WI38 (cell line): ENCODE measurements at regions not wholly inside any gene's neighbourhood (a gene's known extent, or its start where the extent isn't known, plus 50 kb on each side); places are given as distances from the start of the nearest gene placed in this dataset.

ENCODE experiments used
- H3K4me3 ChIP-seq: 2 replicates; pipeline ENCODE4 v1.5.1; 2011; ENCODE audit warnings: low read depth, mild to moderate bottlenecking, control low read depth, low read length
- CTCF ChIP-seq: IDR thresholded peaks from 2 replicates; pipeline ENCODE4 v1.5.1; 2012; ENCODE audit warnings: low read depth, mild to moderate bottlenecking, control low read depth, low read length

- no peak for TF ChIP-seq CTCF
- no peak overlapping the region for H3K4me3 ChIP-seq
These were observed 2353.8 kb downstream of the MAT2B start for GRCh38 chr5:165859251-165859650.

GRCh38 chr5:165863239-165863638 lies 2357.8 kb downstream of the MAT2B start:
- H3K4me3 ChIP-seq: no peak overlapping the region
- TF ChIP-seq CTCF: no peak

- no peak for TF ChIP-seq CTCF
- H3K4me3 ChIP-seq: no peak overlapping the region
These were observed 2365.9 kb downstream of the MAT2B start for GRCh38 chr5:165871291-165871690.

- no peak overlapping the region for H3K4me3 ChIP-seq
- no peak for TF ChIP-seq CTCF
These were observed 2369.4 kb downstream of the MAT2B start for GRCh38 chr5:165874851-165875250.

GRCh38 chr5:165876538-165876937 lies 2371.1 kb downstream of the MAT2B start:
- H3K4me3 ChIP-seq: no peak overlapping the region
- TF ChIP-seq CTCF: no peak

- H3K4me3 ChIP-seq: no peak overlapping the region
- TF ChIP-seq CTCF: no peak
These were observed 2372.1 kb downstream of the MAT2B start for GRCh38 chr5:165877475-165877874.

GRCh38 chr5:165881259-165881658 lies 2375.8 kb downstream of the MAT2B start:
- no peak for TF ChIP-seq CTCF
- H3K4me3 ChIP-seq: no peak overlapping the region
